Activated CD4-positive, alpha-beta T cell treated with anti-CD3 and anti-CD28 coated beads, Interleukin-2, amount 10 ng/mL, durations not matched to agents 7 days and 5 days (primary cell): ENCODE measurements at regions not wholly inside any gene's neighbourhood (a gene's known extent, or its start where the extent isn't known, plus 50 kb on each side); places are given as distances from the start of the nearest gene placed in this dataset.

Source experiments
- CTCF ChIA-PET: fragments of 350-600 bp; sonication (Branson Sonifier 250); formaldehyde crosslinking; loops from one replicate; lab custom pipeline; 2021; ENCODE audit warnings: antibody characterized with exemption; lab: Charles Lee
- POLR2A ChIA-PET: fragments of 350-600 bp; sonication (Branson Sonifier 250); formaldehyde crosslinking; loops from one replicate; lab custom pipeline; 2021; ENCODE audit warnings: antibody characterized with exemption; lab: Charles Lee
- DNase-seq: peaks from one replicate; pipeline ENCODE4 v3.0.0-alpha.2; 2020
- H3K27ac Mint-ChIP-seq: one replicate; pipeline ENCODE4 v1.8.0; 2021; ENCODE audit warnings: mild to moderate bottlenecking, moderate library complexity, mixed read lengths
- H3K27me3 Mint-ChIP-seq: one replicate; pipeline ENCODE4 v1.8.0; 2021; ENCODE audit warnings: mixed read lengths
- H3K36me3 Mint-ChIP-seq: one replicate; pipeline ENCODE4 v1.8.0; 2021; ENCODE audit warnings: low read depth, mixed read lengths
- H3K4me1 Mint-ChIP-seq: one replicate; pipeline ENCODE4 v1.8.0; 2021; ENCODE audit warnings: mixed read lengths
- H3K4me3 Mint-ChIP-seq: one replicate; pipeline ENCODE4 v1.8.0; 2021; ENCODE audit warnings: mild to moderate bottlenecking, moderate library complexity, mixed read lengths
- H3K9me3 Mint-ChIP-seq: one replicate; pipeline ENCODE4 v1.8.0; 2021; ENCODE audit warnings: mixed read lengths

GRCh38 chr5:41621420-41621819, 111.0 kb upstream of the PLCXD3 start:
- Mint-ChIP-seq H3K27me3 (no peaks in the 10 kb centered on the region), H3K4me1 (no peaks in the 10 kb centered on the region), H3K9me3 (no peaks in the 10 kb centered on the region), H3K36me3 (no peaks in the 10 kb centered on the region), H3K27ac (no peak overlapping the region), H3K4me3 (no peak overlapping the region)
- ChIA-PET POLR2A (no interaction called here), CTCF (no interaction called here)
- no peak for DNase-seq

- Mint-ChIP-seq H3K4me3 (no peak overlapping the region), H3K36me3 (no peaks in the 10 kb centered on the region), H3K9me3 (no peaks in the 10 kb centered on the region), H3K4me1 (no peaks in the 10 kb centered on the region), H3K27ac (no peak overlapping the region), H3K27me3 (no peaks in the 10 kb centered on the region)
- ChIA-PET CTCF (no interaction called here), POLR2A (no interaction called here)
- DNase-seq, result no peak
Measured at GRCh38 chr5:41617843-41618515, 107.6 kb upstream of the PLCXD3 start.

- DNase-seq, result no peak
- no peak overlapping the region for H3K27ac Mint-ChIP-seq
- no peaks in the 10 kb centered on the region for H3K36me3 Mint-ChIP-seq
- POLR2A ChIA-PET, result no interaction called here
- CTCF ChIA-PET, result no interaction called here
- no peaks in the 10 kb centered on the region for H3K4me1 Mint-ChIP-seq
- H3K9me3 Mint-ChIP-seq, result no peaks in the 10 kb centered on the region
- H3K4me3 Mint-ChIP-seq, result no peak overlapping the region
- no peaks in the 10 kb centered on the region for H3K27me3 Mint-ChIP-seq
Measured at GRCh38 chr5:41610386-41610785, 100.0 kb upstream of the PLCXD3 start.

GRCh38 chr5:41600731-41601130, 90.3 kb upstream of the PLCXD3 start:
- CTCF ChIA-PET, result interaction anchor here (0.7 kb wide), 1 partner anchor 1100 kb away, joined by 3 read pairs; no protein-coding TSS in a partner anchor
- Mint-ChIP-seq H3K27me3 (no peaks in the 10 kb centered on the region), H3K4me1 (no peaks in the 10 kb centered on the region), H3K36me3 (no peaks in the 10 kb centered on the region), H3K27ac (no peak overlapping the region), H3K4me3 (no peak overlapping the region), H3K9me3 (no peaks in the 10 kb centered on the region)
- no peak for DNase-seq
- POLR2A ChIA-PET, result no interaction called here

- no peak for DNase-seq
- Mint-ChIP-seq H3K36me3 (no peaks in the 10 kb centered on the region), H3K9me3 (peaks cover 3% of the 10 kb centered on the region), H3K27me3 (no peaks in the 10 kb centered on the region), H3K4me1 (no peaks in the 10 kb centered on the region), H3K27ac (no peak overlapping the region), H3K4me3 (no peak overlapping the region)
- POLR2A ChIA-PET, result no interaction called here
- CTCF ChIA-PET, result no interaction called here
Measured at GRCh38 chr5:41598011-41598410, 87.6 kb upstream of the PLCXD3 start.

GRCh38 chr5:41587668-41588067, 77.3 kb upstream of the PLCXD3 start:
- Mint-ChIP-seq H3K4me3 (no peak overlapping the region), H3K27ac (no peak overlapping the region), H3K9me3 (no peaks in the 10 kb centered on the region), H3K36me3 (no peaks in the 10 kb centered on the region), H3K4me1 (no peaks in the 10 kb centered on the region), H3K27me3 (no peaks in the 10 kb centered on the region)
- no peak for DNase-seq
- CTCF ChIA-PET, result no interaction called here
- POLR2A ChIA-PET, result no interaction called here

GRCh38 chr5:41575110-41575779, 64.8 kb upstream of the PLCXD3 start:
- DNase-seq, result no peak
- H3K27ac Mint-ChIP-seq, result no peak overlapping the region
- no peaks in the 10 kb centered on the region for H3K27me3 Mint-ChIP-seq
- POLR2A ChIA-PET, result no interaction called here
- H3K36me3 Mint-ChIP-seq, result no peaks in the 10 kb centered on the region
- H3K4me3 Mint-ChIP-seq, result no peak overlapping the region
- H3K4me1 Mint-ChIP-seq, result no peaks in the 10 kb centered on the region
- CTCF ChIA-PET, result no interaction called here
- peaks cover 6% of the 10 kb centered on the region for H3K9me3 Mint-ChIP-seq

GRCh38 chr5:41574391-41574790, 64.0 kb upstream of the PLCXD3 start:
- ChIA-PET POLR2A (no interaction called here), CTCF (no interaction called here)
- H3K4me3 Mint-ChIP-seq, result no peak overlapping the region
- no peaks in the 10 kb centered on the region for H3K4me1 Mint-ChIP-seq
- H3K27me3 Mint-ChIP-seq, result no peaks in the 10 kb centered on the region
- H3K27ac Mint-ChIP-seq, result no peak overlapping the region
- peaks cover 6% of the 10 kb centered on the region for H3K9me3 Mint-ChIP-seq
- H3K36me3 Mint-ChIP-seq, result no peaks in the 10 kb centered on the region
- no peak for DNase-seq
